ENCODE measurements at regions not wholly inside any gene's neighbourhood (a gene's known extent, or its start where the extent isn't known, plus 50 kb on each side); places are given as distances from the start of the nearest gene placed in this dataset.

GRCh38 chr9:38285236-38285635 lies 107.3 kb upstream of the ALDH1B1 start:
- no peak for DNase-seq (ENCODE audit: low spot score)

- no peak for DNase-seq (ENCODE audit: low spot score)
These were observed 107.9 kb upstream of the ALDH1B1 start for GRCh38 chr9:38284588-38285051.

GRCh38 chr9:38284039-38284575 lies 108.4 kb upstream of the ALDH1B1 start:
- no peak for DNase-seq (ENCODE audit: low spot score)

- no peak for DNase-seq (ENCODE audit: low spot score)
These were observed 109.7 kb upstream of the ALDH1B1 start for GRCh38 chr9:38282756-38283155.

GRCh38 chr9:38281917-38282316 lies 110.6 kb upstream of the ALDH1B1 start:
- DNase-seq (ENCODE audit: low spot score): no peak

- DNase-seq (ENCODE audit: low spot score): no peak
These were observed 111.3 kb upstream of the ALDH1B1 start for GRCh38 chr9:38281196-38281595.

- DNase-seq (ENCODE audit: low spot score): no peak
These were observed 112.2 kb upstream of the ALDH1B1 start for GRCh38 chr9:38280251-38280800.

- no peak for DNase-seq (ENCODE audit: low spot score)
These were observed 113.4 kb upstream of the ALDH1B1 start for GRCh38 chr9:38278931-38279679.

- peak; percentile 5 for DNase-seq (ENCODE audit: low spot score)
These were observed 114.0 kb upstream of the ALDH1B1 start for GRCh38 chr9:38278457-38278856.

- DNase-seq (ENCODE audit: low spot score): peak; percentile 50
These were observed 114.8 kb upstream of the ALDH1B1 start for GRCh38 chr9:38277601-38278200.

- no peak for DNase-seq (ENCODE audit: low spot score)
These were observed 115.6 kb upstream of the ALDH1B1 start for GRCh38 chr9:38276771-38277439.

GRCh38 chr9:38274800-38275199 lies 117.7 kb upstream of the ALDH1B1 start:
- no peak for DNase-seq (ENCODE audit: low spot score)

- no peak for DNase-seq (ENCODE audit: low spot score)
These were observed 119.8 kb upstream of the ALDH1B1 start for GRCh38 chr9:38272710-38273109.

GRCh38 chr9:38271666-38272241 lies 120.7 kb upstream of the ALDH1B1 start:
- no peak for DNase-seq (ENCODE audit: low spot score)

GRCh38 chr9:38269775-38270174 lies 122.7 kb upstream of the ALDH1B1 start:
- DNase-seq (ENCODE audit: low spot score): no peak

GRCh38 chr9:38263532-38263931 lies 129.0 kb upstream of the ALDH1B1 start:
- DNase-seq (ENCODE audit: low spot score): peak; percentile 57

GRCh38 chr9:38259519-38260218 lies 132.8 kb upstream of the ALDH1B1 start:
- DNase-seq (ENCODE audit: low spot score): no peak

- no peak for DNase-seq (ENCODE audit: low spot score)
These were observed 133.4 kb upstream of the ALDH1B1 start for GRCh38 chr9:38259056-38259455.

GRCh38 chr9:38257626-38258215 lies 134.8 kb upstream of the ALDH1B1 start:
- no peak for DNase-seq (ENCODE audit: low spot score)

- no peak for DNase-seq (ENCODE audit: low spot score)
These were observed 136.0 kb upstream of the ALDH1B1 start for GRCh38 chr9:38256461-38256860.

- DNase-seq (ENCODE audit: low spot score): no peak
These were observed 136.9 kb upstream of the ALDH1B1 start for GRCh38 chr9:38255599-38255998.

Data from SW480 (cell line).